T-helper 22 cell (primary cell): ENCODE measurements at regions not wholly inside any gene's neighbourhood (a gene's known extent, or its start where the extent isn't known, plus 50 kb on each side); places are given as distances from the start of the nearest gene placed in this dataset.

Experiments used
- DNase-seq: peaks from one replicate; pipeline ENCODE4 v3.0.0-alpha.2; 2020; ENCODE audit warnings: low read depth

DNA sequence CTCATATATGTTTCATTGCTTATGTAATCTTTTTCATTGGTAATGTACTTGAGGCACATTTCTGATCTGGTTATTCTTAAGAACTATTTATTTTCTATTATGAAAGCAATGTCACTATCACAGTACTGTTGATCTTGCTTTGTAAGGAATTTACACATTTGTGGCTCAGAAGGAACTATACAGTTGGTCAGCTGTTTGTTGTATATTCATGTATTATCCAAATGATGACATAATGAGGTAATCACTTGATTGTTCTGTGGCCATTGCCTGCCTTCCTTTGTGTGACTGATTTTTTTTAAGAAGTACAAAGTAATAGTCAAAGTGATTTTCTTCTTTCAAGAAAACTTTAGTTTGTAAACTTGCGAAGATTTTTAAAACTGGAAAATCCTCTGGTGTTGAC is 399.9 kb downstream of the TMEM161B start:
- no peak for DNase-seq

DNA sequence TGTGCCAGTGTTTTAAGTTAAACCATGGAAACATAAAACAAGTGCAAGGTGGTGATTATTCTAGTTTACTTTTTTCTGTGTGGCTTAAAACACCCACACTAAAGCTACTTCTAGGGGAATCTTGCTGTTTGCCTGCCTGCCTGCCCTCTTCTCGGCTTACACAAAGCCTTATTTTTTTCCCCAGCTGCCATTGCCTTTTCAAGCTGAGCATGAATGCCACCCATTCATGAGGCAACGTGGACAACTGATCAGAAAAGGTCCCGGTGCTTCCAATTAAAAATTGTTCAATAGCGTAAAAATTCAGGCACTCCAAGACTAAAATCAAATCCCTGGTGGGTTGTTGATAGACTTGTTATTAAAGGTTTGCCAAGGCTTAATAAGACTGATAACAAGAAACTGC is 401.4 kb downstream of the TMEM161B start:
- no peak for DNase-seq

DNA sequence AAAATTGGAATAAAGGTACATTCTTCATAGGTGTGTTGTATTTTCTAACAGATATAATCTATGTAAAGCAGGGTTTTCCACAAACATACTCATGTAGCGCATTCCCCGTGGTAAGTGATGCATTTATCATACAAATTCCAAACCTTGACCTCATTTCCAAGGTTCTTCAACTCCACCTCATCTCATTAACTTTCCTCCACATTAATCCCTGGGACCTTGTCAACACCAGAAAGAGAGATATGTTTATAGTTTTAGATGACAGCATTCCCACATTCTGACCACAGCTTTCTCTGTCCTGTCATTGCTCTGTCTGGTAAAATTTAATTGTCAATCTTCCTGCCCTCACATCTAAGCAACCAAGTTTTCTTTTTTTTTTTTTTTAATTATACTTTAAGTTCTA is 415.1 kb downstream of the TMEM161B start:
- no peak for DNase-seq

DNA sequence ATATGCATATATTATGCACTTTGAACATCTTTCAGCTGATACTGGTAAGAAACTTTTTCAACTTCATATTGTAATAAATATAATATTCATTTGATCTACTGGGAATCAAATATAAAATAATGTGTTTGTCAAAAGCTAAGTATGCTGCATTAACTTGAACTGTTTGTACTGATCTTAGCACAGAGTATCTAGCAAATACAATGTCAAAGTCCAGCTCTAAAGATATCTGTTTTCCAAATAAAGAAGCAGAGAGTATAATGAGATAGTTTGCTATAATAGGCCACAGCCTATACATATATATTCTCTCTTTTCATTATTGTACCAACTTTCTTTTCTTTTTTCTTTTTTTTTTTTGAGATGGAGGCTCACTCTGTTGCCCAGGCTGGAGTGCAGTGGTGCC is 417.0 kb downstream of the TMEM161B start:
- DNase-seq, result no peak

DNA sequence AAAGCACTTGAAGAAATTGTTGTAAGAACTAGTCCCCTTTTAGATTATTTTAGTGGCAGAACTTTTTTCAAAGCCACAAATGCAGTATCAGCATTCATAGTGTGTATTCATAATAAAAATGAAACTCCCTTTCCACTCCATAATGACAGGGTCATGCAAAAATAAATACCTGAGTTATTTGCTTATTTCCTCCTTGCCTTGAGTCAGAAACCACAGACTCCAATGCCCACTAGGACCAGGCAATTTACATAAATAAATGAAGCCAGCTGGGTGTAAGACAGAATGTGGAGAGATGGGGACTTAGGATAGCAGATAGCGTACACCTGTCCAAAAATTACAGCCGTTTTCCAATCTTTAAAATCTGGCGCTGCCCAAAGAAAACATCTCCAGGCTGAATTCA is 417.8 kb downstream of the TMEM161B start:
- DNase-seq, result no peak

DNA sequence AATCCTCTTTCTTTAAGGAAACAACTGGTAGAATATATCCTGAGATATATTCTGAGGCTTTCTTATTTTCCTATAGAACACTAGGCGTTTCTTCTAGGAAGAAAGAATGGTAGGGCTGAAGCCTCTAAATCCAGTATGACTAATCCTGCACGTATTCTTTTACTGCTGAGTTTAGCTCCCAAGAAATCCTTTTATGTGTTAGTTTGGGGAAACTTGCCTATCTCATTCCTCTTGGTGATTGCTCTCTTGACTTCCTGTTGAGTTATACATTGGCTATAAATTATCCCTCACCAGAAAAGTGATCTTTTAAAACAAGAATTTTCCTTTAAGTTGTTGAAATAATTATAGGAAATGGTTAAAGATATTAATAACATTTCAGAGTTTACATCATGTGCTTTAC is 422.9 kb downstream of the TMEM161B start:
- DNase-seq, result no peak

DNA sequence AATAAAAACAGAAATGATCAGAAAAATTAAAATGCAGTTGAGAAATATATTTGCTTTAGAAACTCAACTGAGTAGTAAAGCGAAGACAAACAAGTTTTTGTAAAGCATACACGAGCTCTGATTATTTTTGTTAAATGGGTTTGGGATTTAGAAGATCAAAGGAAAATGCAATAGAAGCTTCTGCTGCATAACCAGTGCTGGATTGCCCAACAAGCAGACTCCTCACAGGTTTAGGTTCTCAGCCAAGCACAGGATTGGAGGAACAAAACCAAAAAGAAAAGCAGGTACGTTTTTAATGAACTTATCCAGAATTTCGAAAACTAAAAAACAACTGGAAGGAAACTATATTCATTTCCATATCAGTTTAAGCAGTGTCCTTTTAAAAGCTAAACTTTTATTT is 423.8 kb downstream of the TMEM161B start:
- no peak for DNase-seq

DNA sequence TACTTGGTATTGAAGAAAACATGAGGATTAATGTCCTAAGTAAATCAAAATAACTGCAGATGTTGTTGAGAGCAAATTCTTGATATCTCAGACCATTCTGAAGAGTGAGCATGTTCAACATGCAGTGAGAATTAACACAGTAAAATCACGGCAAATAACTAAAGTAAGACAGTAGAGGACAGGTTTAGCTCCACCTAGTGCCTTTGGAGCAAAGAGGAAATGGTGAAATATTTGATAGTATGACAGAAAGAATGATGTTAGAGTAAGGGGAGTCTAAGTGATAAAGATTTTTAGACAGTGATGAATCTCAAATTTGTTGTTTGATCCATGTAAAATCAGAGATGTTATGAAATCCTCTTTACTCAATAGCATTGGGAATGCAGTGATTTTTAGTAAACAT is 424.2 kb downstream of the TMEM161B start:
- DNase-seq, result no peak

DNA sequence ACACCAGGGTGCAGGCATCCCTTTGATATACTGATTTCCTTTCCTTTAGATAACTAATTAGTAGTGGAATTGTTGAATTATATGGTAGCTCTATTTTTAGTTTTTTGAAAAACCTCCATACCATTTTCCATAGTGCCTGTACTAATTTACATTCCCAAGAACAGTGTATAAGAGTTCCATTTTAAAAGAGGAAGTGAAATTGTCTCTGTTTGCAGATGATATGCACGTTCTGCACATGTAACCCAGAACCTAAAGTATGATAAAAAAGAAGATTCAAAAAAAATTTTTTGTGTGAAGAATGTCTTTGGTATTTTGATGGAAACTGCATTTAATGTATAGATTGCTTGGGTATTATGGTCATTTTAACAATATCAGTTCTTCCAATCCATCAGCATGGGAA is 424.0 kb upstream of the CCNH start:
- no peak for DNase-seq

DNA sequence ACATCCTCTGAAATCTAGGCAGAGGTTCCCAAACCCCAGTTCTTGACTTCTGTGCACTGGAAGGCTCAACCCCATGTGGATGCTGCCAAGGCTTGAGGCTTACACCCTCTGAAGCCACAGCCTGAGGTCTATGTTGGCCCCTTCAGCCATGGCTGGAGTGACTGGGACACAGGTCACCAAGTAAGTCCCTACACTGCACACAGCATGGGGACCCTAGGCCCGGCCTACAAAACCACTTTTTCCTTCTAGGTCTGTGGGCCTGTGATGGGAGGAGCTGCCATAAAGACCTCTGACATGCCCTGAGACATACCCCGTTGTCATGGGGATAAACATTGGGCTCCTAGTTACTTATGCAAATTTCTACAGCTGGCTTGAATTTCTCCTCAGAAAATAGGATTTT is 418.8 kb upstream of the CCNH start:
- no peak for DNase-seq

DNA sequence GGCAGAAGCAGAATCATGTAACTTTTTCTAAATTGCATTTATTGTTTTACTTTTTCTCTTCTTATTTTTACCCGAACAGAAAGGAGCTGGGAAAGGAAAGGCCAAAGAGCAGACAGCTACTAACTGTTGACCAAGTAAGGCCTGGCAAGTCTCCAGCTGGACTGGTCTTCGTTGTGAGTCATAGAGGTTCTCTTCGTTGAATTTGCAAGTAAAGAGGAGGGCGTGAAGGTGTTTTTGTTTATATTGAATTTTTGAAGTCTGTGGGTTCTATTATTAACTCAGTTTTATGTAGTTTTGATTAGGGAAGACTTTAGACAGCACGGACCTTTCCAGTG is 416.5 kb upstream of the CCNH start:
- DNase-seq, result no peak

DNA sequence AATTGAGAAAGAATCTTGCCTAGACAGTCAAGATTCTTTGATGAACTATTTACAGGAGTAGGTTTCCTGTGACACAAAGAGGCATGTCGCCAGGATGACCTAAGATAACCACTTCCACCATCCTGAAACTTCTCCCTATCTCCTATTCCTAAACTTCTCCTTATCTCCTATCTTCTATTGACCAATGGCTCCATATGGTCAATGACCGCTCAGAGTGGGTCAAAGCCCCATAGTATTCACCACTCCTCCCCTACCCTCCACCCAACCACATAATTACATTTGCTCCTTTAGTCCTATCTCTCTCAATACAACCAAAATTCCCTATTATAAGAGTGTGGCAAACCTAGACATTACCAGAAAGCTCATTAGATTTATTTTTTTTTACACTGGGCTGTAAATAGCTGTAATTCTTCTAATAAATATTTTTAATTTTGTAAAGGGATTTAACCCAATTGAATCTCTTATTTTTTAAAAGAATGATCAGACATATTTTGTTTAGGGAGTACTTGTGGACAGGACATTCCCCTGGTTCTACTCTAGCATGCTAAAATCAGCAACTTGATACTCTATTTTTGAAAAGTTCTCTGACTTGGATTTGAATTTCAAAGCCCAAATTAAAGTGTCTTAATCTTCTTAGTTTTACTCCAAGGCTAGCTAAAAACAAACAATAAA is 416.0 kb upstream of the CCNH start:
- DNase-seq, result no peak

DNA sequence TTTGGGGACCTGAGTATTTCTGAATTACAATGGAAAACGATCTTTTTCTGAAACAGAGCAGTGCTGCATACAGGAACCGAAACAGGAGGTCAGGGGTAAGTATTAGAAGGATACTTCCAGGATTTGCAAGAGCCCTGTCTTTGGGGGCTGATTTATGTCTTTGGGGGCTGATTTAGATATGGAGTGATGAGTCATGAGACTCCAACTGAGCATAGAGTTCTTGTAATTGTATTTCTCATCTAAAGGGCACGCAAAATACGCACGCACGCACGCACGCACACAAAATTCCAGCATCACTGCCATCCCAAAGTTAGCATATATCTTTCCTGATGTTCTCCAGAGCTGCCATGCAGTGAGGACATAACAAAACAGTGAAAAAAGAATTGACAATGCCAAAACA is 414.8 kb upstream of the CCNH start:
- DNase-seq, result no peak

DNA sequence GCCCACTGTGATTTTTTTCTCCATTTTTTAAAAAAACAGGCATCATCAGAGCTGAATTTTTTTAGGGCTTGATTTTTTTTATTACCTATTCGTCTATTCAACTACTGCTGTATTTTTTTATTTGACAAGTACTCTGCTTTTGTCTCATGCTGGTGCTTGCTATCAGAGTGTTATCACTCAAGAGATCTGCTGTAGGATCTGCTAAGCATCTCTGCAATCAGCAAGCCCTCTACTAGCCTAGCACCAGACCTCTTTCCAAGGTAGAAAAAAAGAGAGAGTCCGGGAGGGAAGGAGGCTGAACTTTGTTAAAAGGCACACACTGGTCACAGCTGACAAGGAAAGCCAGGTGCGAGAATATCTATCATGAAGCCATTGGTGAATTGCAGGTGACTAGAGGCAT is 413.8 kb upstream of the CCNH start:
- DNase-seq, result no peak

DNA sequence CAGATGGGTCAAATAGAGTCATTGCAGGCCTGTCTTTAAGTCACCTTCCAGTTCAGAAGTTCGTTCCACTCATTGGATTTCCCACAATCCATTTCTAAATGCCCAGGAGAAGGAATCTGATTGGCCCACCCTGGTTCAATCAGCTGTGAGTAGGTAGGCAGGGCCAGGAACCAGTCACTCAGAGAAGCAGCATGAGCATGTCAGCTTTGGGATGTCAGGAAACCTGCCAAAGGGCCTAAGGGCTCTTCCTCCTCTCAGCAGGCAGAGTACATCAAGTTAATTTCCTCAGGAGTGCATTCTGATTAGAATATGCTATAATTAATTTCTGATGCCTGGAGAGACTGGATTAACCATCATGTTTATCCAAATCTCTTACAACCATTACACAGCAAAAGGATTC is 412.9 kb upstream of the CCNH start:
- no peak for DNase-seq

DNA sequence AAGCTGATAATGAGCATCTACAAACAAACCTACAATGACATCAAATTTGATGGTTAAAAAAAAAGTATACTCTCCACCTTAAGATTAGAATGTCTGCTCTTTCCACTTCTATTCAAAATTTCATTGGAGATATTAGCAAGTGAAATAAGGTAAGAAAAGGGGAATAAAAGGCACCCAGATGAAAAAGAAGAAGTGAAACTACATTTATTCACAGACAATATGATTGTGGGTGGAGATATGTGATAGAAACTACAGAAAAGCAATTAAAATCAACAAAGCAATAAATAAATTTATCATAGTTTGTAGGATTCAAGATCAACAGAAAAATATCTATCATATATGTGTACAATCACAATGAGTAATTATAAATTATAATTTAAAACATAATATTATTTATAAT is 395.1 kb upstream of the CCNH start:
- no peak for DNase-seq

DNA sequence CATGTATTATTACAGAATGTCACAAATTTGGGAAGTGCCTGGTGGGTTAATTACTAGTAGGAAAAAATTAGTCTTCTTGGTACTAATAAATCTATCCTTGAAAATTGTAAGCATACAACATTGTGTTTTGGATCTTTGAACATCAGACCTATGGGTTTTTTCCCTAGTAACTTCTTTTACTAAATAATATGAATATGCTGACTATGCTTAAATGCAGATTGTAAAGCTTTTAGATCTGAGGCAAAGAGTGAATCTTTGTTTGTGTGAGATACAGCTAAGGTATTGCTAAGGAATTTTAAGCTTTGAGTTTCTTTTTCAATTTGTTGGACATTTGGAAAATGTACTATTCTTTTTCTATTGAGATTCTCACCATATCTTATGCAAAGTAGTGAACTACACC is 390.6 kb upstream of the CCNH start:
- DNase-seq, result no peak

DNA sequence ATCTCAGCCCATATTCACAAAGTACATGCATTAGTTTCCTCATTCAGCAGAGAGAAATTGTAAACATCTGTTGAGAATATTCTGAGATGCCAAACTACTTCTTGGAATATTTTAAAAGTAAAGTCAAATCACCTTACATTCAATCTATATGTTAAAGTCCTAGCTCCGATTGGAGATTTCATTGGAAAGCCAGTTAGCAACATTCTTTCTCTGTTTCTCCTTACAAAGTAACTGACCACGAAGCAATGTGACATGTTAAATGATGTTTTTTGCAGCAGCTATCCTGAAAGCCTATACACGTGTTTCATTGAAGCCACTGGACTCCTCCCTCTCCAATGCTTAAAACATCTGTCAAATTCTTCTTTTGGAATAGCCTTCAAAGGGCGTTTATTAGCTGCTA is 379.1 kb upstream of the CCNH start:
- no peak for DNase-seq

DNA sequence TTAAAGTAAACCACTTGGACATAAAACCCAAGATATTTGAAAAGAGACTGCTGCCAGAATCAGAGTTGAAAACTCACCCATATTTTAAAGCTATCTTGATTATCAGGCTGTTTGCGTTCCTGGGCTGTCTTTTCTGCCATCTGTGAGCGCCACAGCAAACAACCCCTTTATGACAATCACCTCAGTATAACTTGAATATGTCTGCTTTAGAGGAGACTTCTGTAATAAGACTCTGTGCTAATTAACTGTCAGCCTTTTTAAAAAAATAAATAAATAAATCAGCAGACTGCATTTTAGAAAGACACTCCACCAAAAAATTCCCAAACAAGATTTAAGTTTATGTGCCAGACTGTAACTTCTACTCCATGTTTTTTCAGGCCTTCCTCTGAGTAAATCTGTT is 375.7 kb upstream of the CCNH start:
- no peak for DNase-seq

DNA sequence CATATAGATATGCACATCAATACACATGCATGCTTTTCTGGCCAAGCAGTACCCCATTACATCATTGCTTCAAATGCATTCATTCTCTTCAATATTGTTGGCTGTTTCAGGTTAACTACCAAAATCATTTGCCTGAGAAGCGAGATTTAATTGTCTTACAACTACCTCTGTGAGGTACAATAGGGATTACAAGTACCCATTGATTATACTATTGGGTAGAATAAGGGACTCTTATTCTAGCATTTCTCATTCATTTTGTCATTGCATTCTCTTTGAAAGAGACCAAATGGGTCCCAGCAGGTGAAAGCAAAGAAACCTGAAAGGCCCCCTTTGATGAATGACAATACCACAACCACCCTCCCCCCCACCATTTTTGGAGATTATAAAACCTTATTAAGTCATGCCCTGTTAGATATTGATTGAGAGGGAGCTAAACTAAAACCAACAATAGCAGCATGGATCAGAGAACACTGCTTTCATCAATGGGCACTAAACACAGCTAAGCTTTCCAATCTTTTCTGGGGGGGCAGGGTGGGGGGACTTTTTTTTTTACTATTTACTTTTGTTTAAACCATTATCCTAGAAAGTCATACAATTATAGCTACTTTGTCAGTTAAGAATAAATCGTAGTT is 375.0 kb upstream of the CCNH start:
- no peak for DNase-seq

DNA sequence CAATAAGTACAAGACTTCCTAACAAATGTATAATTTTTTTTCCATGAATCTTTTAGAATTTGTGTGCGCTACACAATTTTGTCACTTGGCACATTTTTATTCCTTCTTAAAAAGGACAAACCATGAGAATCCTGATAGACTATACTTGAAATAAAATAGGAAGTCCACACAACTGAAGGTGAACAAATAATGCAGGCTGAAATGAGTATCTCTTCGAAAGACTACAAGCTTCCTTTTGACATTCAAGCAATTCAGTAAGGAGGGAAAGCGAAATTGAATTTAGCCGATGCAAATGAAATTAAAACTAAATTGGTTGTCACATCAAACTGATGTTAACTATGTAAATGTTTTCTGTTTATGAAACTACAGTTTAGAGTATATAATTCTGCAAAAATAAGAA is 374.4 kb upstream of the CCNH start:
- no peak for DNase-seq

DNA sequence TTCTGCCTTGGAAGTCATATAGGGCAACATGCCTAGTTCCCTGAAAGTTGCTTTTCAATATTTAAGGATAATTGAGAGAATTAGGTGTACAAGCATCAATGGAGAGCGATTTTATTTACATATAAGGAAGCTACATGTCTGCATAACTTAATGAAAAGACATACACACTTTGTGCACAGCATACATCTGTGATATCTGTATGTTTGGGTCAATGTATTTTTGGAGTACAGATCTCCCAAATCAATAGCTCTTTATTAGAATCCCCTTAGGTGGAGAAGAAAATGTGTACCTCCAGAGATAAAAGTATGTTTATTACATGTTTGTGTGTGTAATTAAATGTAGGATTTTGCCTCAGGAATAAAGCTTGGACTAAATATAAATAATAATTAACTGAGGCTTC is 373.7 kb upstream of the CCNH start:
- DNase-seq, result no peak

DNA sequence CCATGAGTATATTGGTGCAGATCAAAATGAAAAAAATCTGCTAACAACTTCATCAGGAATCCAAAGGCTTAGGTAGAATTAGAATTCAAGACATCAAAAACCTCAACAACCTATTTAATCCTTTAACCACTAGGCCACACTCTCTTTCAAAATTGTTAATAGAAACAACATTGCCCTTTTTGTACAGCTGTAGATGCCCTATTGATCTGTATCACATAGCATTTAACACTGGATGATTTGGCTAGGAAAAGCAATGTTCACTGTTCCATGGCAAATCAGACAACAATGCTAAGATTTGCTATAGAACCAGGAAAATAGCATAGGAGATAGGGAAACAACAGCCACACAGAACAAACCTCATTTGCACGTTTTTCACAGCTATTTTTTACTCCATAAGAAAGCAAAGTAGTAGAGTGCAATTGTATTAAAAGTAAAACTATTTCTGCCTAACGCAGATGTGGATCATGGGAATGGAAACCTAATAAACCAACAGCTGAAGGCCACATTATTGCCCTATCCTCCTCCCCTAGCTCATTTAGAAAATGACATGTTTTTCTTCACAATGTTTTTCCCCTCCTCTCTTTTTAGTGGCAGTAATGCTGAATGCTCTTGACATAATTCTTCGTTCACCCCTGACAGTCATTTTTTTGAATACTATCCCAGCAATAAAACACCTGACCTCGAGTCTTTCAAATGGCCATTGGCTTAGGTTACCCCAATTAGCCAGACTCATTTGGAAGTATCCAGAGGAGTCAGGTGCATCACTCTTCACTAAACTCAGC is 373.0 kb upstream of the CCNH start:
- no peak for DNase-seq
